ENCODE measurements at regions not wholly inside any gene's neighbourhood (a gene's known extent, or its start where the extent isn't known, plus 50 kb on each side); places are given as distances from the start of the nearest gene placed in this dataset.

DNA sequence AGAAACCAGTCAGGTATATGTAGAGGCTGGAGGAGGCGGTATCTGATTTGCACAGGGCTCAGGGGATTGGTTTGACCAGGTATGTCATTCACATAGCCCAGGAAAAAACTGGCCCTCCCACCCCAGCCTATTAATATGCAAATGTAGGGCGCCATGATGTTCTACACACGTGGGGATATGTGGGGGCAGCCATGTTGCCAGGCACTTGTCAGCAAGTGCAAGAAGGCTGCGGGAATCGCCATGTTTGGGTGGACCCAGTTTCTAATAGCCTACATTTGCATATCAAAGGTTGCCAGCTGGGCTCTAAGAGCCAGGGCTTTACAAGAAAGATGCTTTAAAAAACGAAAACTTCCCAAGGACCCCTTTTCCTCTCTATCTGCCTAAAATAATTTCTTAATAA is 335.1 kb downstream of the SMARCA1 start:
- no peak overlapping the region for H3K4me3 ChIP-seq (ENCODE audit: low read depth, low read length, poor library complexity, severe bottlenecking)
- no peaks in the 10 kb centered on the region for H3K9me3 ChIP-seq (ENCODE audit: low read length)
- H3F3A ChIP-seq (ENCODE audit: insufficient read depth, low read length): no peaks in the 10 kb centered on the region
- no peaks in the 10 kb centered on the region for H4K20me1 ChIP-seq (ENCODE audit: insufficient read depth, low read length)
- no peak overlapping the region for H3K27ac ChIP-seq (ENCODE audit: low read depth, low read length, poor library complexity, severe bottlenecking)
- no peak for TF ChIP-seq EZH2 (IDR thresholded peaks at IDR 0.05; ENCODE audit: borderline replicate concordance, low read length)
- TF ChIP-seq, protein P1, sequence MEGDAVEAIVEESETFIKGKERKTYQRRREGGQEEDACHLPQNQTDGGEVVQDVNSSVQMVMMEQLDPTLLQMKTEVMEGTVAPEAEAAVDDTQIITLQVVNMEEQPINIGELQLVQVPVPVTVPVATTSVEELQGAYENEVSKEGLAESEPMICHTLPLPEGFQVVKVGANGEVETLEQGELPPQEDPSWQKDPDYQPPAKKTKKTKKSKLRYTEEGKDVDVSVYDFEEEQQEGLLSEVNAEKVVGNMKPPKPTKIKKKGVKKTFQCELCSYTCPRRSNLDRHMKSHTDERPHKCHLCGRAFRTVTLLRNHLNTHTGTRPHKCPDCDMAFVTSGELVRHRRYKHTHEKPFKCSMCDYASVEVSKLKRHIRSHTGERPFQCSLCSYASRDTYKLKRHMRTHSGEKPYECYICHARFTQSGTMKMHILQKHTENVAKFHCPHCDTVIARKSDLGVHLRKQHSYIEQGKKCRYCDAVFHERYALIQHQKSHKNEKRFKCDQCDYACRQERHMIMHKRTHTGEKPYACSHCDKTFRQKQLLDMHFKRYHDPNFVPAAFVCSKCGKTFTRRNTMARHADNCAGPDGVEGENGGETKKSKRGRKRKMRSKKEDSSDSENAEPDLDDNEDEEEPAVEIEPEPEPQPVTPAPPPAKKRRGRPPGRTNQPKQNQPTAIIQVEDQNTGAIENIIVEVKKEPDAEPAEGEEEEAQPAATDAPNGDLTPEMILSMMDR (IDR thresholded peaks at IDR 0.05; ENCODE audit: low read length): no peak
- H3K9ac ChIP-seq (ENCODE audit: low read length): no peak overlapping the region
- H3K4me2 ChIP-seq (ENCODE audit: low read length): no peak overlapping the region
- no peaks in the 10 kb centered on the region for H3K4me1 ChIP-seq (ENCODE audit: insufficient read depth, low read length, severe bottlenecking)
- H2AFZ ChIP-seq (ENCODE audit: low read length): no peak overlapping the region
- no peaks in the 10 kb centered on the region for H3K27me3 ChIP-seq (ENCODE audit: insufficient read depth, low read length)
- H3K9me2 ChIP-seq (ENCODE audit: low read depth, low read length): no peaks in the 10 kb centered on the region
- no peaks in the 10 kb centered on the region for H3K36me3 ChIP-seq (ENCODE audit: insufficient read depth, low read length)
- no peaks in the 10 kb centered on the region for H3K79me2 ChIP-seq (ENCODE audit: insufficient read depth, low read length)

DNA sequence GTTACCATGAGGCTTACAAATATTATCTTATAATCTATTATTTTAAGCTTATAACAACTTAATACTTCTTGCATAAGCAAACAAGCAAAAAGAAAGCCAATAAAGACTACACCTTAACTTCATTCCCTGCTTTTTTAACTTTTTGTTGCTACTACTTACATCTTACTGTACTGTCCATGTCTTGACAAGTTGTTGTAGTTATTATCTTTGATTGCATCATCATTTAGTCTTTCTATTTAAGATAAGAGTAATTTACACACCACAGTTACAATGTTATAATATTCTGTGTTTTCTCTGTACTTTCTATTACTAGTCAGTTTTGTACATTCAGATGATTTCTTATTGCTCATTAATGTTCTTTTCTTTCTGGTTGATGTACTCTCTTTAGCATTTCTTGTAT is 346.6 kb downstream of the SMARCA1 start:
- H4K20me1 ChIP-seq (ENCODE audit: insufficient read depth, low read length): no peaks in the 10 kb centered on the region
- no peaks in the 10 kb centered on the region for H3K27me3 ChIP-seq (ENCODE audit: insufficient read depth, low read length)
- no peak for TF ChIP-seq EZH2 (IDR thresholded peaks at IDR 0.05; ENCODE audit: borderline replicate concordance, low read length)
- TF ChIP-seq, protein P1 (IDR thresholded peaks at IDR 0.05; ENCODE audit: low read length): no peak
- H3K79me2 ChIP-seq (ENCODE audit: insufficient read depth, low read length): no peaks in the 10 kb centered on the region
- no peak overlapping the region for H3K4me2 ChIP-seq (ENCODE audit: low read length)
- H3F3A ChIP-seq (ENCODE audit: insufficient read depth, low read length): no peaks in the 10 kb centered on the region
- H3K36me3 ChIP-seq (ENCODE audit: insufficient read depth, low read length): no peaks in the 10 kb centered on the region
- H2AFZ ChIP-seq (ENCODE audit: low read length): no peak overlapping the region
- no peaks in the 10 kb centered on the region for H3K9me2 ChIP-seq (ENCODE audit: low read depth, low read length)
- H3K4me3 ChIP-seq (ENCODE audit: low read depth, low read length, poor library complexity, severe bottlenecking): no peak overlapping the region
- H3K27ac ChIP-seq (ENCODE audit: low read depth, low read length, poor library complexity, severe bottlenecking): no peak overlapping the region
- no peaks in the 10 kb centered on the region for H3K9me3 ChIP-seq (ENCODE audit: low read length)
- H3K4me1 ChIP-seq (ENCODE audit: insufficient read depth, low read length, severe bottlenecking): no peaks in the 10 kb centered on the region
- H3K9ac ChIP-seq (ENCODE audit: low read length): no peak overlapping the region

- H3K9me3 ChIP-seq (ENCODE audit: low read length): no peaks in the 10 kb centered on the region
- no peak overlapping the region for H3K9ac ChIP-seq (ENCODE audit: low read length)
- H2AFZ ChIP-seq (ENCODE audit: low read length): no peak overlapping the region
- no peaks in the 10 kb centered on the region for H3K9me2 ChIP-seq (ENCODE audit: low read depth, low read length)
- no peaks in the 10 kb centered on the region for H3K4me1 ChIP-seq (ENCODE audit: insufficient read depth, low read length, severe bottlenecking)
- TF ChIP-seq EZH2 (IDR thresholded peaks at IDR 0.05; ENCODE audit: borderline replicate concordance, low read length): no peak
- TF ChIP-seq, protein P1 (IDR thresholded peaks at IDR 0.05; ENCODE audit: low read length): no peak
- H3K36me3 ChIP-seq (ENCODE audit: insufficient read depth, low read length): no peaks in the 10 kb centered on the region
- H3F3A ChIP-seq (ENCODE audit: insufficient read depth, low read length): no peaks in the 10 kb centered on the region
- H4K20me1 ChIP-seq (ENCODE audit: insufficient read depth, low read length): no peaks in the 10 kb centered on the region
- H3K27me3 ChIP-seq (ENCODE audit: insufficient read depth, low read length): no peaks in the 10 kb centered on the region
- no peaks in the 10 kb centered on the region for H3K79me2 ChIP-seq (ENCODE audit: insufficient read depth, low read length)
- H3K4me3 ChIP-seq (ENCODE audit: low read depth, low read length, poor library complexity, severe bottlenecking): no peak overlapping the region
- no peak overlapping the region for H3K4me2 ChIP-seq (ENCODE audit: low read length)
- no peak overlapping the region for H3K27ac ChIP-seq (ENCODE audit: low read depth, low read length, poor library complexity, severe bottlenecking)
Measured at GRCh38 chrX:129161108-129161507, 362.2 kb downstream of the SMARCA1 start.

All from OCI-LY1 (cell line).